Breast epithelium (tissue), 3 donors: ENCODE measurements at regions not wholly inside any gene's neighbourhood (a gene's known extent, or its start where the extent isn't known, plus 50 kb on each side); places are given as distances from the start of the nearest gene placed in this dataset.

Experiments
- POLR2AphosphoS5 ChIP-seq, 3 donors: sonication (generic); formaldehyde crosslinking; IDR thresholded peaks; one replicate each; pipeline ENCODE4 v1.6.1; 2017; ENCODE audit warnings: antibody characterized with exemption in 3 of 3
- TF ChIP-seq, protein P1 (sequence below), 3 donors: fragments of 450-650 bp; IDR thresholded peaks; one replicate each; pipeline ENCODE4 v1.5.1; 2016 to 2017; ENCODE audit warnings: antibody characterized with exemption in 3 of 3, mild to moderate bottlenecking in 3 of 3, moderate library complexity in 3 of 3

- no peak for TF ChIP-seq POLR2AphosphoS5 (IDR thresholded peaks at IDR 0.05)
- TF ChIP-seq, protein P1, sequence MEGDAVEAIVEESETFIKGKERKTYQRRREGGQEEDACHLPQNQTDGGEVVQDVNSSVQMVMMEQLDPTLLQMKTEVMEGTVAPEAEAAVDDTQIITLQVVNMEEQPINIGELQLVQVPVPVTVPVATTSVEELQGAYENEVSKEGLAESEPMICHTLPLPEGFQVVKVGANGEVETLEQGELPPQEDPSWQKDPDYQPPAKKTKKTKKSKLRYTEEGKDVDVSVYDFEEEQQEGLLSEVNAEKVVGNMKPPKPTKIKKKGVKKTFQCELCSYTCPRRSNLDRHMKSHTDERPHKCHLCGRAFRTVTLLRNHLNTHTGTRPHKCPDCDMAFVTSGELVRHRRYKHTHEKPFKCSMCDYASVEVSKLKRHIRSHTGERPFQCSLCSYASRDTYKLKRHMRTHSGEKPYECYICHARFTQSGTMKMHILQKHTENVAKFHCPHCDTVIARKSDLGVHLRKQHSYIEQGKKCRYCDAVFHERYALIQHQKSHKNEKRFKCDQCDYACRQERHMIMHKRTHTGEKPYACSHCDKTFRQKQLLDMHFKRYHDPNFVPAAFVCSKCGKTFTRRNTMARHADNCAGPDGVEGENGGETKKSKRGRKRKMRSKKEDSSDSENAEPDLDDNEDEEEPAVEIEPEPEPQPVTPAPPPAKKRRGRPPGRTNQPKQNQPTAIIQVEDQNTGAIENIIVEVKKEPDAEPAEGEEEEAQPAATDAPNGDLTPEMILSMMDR (IDR thresholded peaks at IDR 0.05): no peak
These were observed 500.7 kb downstream of the LMO4 start for GRCh38 chr1:87829360-87829759.
